Central memory CD8-positive, alpha-beta T cell (primary cell): ENCODE measurements at regions not wholly inside any gene's neighbourhood (a gene's known extent, or its start where the extent isn't known, plus 50 kb on each side); places are given as distances from the start of the nearest gene placed in this dataset.
"Not testable (repeated sequence)": the region's sequence is repeated elsewhere in the genome, so short reads cannot be mapped to it uniquely, and the experiment has no call there.

Experiments used
- ATAC-seq: fragments of 150-1000 bp; cut with Tn5 transposase; replicated peaks from 2 replicates; pipeline ENCODE4 v1.10.0; 2022; ENCODE audit warnings: mild to moderate bottlenecking, moderate FRiP score, moderate number of reproducible peaks; ENCODE audit not compliant: poor library complexity, severe bottlenecking; ENCODE audit errors: extremely low read depth
- DNase-seq, 2 donors: peaks; one replicate each; pipeline ENCODE4 v3.0.0; 2021; ENCODE audit warnings: low spot score in 2 of 2
- H3K27ac Mint-ChIP-seq: one replicate; pipeline ENCODE4 v1.8.0; 2022; ENCODE audit warnings: low read depth, mild to moderate bottlenecking, moderate library complexity, mixed read lengths
- H3K27me3 Mint-ChIP-seq: one replicate; pipeline ENCODE4 v1.8.0; 2022; ENCODE audit warnings: mixed read lengths
- H3K36me3 Mint-ChIP-seq: one replicate; pipeline ENCODE4 v1.8.0; 2022; ENCODE audit warnings: mild to moderate bottlenecking, moderate library complexity, mixed read lengths; ENCODE audit not compliant: insufficient read depth
- H3K4me1 Mint-ChIP-seq: one replicate; pipeline ENCODE4 v1.8.0; 2022; ENCODE audit warnings: mixed read lengths
- H3K4me3 Mint-ChIP-seq: one replicate; pipeline ENCODE4 v1.8.0; 2022; ENCODE audit warnings: mild to moderate bottlenecking, moderate library complexity, mixed read lengths
- H3K9me3 Mint-ChIP-seq: one replicate; pipeline ENCODE4 v1.8.0; 2022; ENCODE audit warnings: mixed read lengths

DNA sequence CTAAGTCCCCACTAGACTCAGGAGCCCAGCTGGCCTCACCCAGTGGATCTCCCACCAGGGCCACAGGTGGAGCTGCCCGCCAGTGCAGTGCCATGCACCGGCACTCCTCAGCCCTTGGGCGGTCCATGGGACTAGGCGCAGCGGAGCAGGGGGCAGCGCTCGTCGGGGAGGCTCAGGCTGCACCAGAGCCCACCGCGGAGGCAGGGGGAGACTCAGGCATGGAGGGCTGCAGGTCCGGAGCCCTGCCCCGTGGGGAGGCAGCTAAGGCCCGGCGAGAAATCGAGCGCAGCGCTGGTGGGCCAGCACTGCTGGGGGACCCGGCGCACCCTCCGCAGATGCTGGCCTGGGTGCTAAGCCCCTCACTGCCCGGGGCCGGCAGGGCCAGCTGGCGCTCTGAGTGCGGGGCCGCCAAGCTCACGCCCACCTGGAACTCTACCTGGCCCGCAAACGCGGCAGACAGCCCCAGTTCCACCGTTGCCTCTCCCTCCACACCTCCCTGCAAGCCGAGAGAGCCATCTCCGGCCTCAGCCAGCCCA, 1275.2 kb upstream of the CNTN5 start:
- no peaks in the 10 kb centered on the region for H3K36me3 Mint-ChIP-seq
- H3K9me3 Mint-ChIP-seq = peaks cover 16% of the 10 kb centered on the region
- H3K4me1 Mint-ChIP-seq = no peaks in the 10 kb centered on the region
- DNase-seq (no peak), ATAC-seq (no peak)
- H3K4me3 Mint-ChIP-seq = no peak overlapping the region
- no peak overlapping the region for H3K27ac Mint-ChIP-seq
- no peaks in the 10 kb centered on the region for H3K27me3 Mint-ChIP-seq

DNA sequence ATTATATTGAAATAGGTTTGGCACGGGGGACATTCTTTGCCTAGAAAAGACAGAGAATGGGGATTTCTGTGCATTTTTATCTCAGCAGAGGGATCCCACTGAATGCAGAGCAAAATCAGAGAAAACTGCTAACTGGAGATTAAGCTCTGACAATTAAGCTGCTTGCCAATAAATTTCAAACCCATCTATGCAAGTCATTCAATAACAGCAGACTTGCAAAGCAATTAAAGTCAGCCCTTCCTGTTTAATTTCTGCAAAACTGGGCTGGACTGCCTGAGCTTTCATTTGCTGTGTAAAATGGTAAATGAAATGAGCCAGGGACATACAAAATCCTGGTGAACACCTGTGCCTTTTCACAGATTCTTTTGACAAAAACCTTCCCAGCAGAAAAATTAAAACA, 1273.9 kb upstream of the CNTN5 start:
- H3K9me3 Mint-ChIP-seq = peaks cover 16% of the 10 kb centered on the region
- H3K27ac Mint-ChIP-seq = no peak overlapping the region
- no peak for DNase-seq
- no peak for ATAC-seq
- no peak overlapping the region for H3K4me3 Mint-ChIP-seq
- H3K27me3 Mint-ChIP-seq = no peaks in the 10 kb centered on the region
- H3K4me1 Mint-ChIP-seq = no peaks in the 10 kb centered on the region
- no peaks in the 10 kb centered on the region for H3K36me3 Mint-ChIP-seq

DNA sequence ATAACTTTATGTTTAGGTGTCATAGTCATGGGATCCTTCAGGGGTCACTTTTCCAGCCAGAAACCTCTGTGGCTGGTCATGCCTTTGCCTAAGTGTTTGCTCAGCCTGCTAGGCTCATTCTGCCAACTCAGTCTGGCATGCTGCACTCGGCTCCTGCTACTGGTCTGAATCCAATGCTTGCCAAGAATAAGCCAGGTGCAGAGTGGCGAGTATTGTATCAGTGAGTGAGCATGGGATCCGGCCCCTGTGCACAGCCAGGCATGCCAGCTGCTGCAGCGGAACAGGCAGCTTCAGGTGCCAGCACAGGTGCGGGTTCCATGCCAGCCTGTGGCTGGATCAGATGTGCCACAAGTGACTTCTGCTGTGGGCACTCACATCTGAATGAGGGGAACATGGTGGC, 1269.3 kb upstream of the CNTN5 start:
- Mint-ChIP-seq H3K36me3 (no peaks in the 10 kb centered on the region), H3K9me3 (peaks cover 20% of the 10 kb centered on the region), H3K4me3 (no peak overlapping the region), H3K4me1 (no peaks in the 10 kb centered on the region), H3K27ac (no peak overlapping the region), H3K27me3 (no peaks in the 10 kb centered on the region)
- ATAC-seq (no peak), DNase-seq (no peak)

DNA sequence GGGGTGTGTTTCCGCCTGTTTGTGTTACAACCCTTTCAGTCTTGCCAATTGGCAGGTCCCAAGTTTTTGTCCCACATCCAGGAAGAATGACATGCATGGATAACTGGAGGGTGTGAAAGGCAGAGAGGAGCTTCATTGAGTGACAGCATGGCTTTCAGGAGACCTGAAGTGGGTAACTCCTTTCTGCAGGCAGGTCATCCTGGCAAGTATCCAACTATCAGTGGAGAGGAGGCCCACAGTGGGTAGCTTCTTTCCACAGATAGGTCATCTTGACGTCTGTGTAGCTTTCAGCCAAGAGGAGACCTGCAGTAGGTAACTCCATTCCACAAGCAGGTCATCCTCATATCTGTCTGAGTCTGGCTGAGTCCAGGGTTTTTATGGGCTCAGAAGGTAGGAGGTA, 1268.8 kb upstream of the CNTN5 start:
- Mint-ChIP-seq H3K4me1 (no peaks in the 10 kb centered on the region), H3K27ac (no peak overlapping the region), H3K27me3 (no peaks in the 10 kb centered on the region), H3K4me3 (no peak overlapping the region), H3K9me3 (peaks cover 25% of the 10 kb centered on the region), H3K36me3 (no peaks in the 10 kb centered on the region)
- no peak for ATAC-seq
- no peak for DNase-seq

DNA sequence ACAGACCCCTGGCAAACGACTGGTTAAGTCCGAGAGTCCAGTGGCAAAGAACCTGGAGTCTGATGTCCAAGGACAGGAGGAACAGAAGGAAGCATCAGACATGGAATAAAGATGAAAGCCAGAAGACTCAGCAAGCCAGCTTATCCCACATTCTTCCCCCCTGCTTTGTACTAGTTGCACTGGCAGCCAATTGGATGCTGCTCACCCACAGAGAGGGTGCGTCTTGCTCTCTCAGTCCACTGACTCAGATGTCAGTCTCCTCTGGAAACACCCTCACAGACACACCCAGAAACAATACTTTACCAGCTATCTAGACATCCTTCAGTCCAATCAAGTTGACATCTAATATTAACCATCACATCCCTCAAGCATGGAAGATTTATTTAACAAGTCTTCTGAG, 1265.8 kb upstream of the CNTN5 start:
- ATAC-seq = no peak
- H3K4me1 Mint-ChIP-seq = no peaks in the 10 kb centered on the region
- H3K36me3 Mint-ChIP-seq = no peaks in the 10 kb centered on the region
- H3K27me3 Mint-ChIP-seq = no peaks in the 10 kb centered on the region
- DNase-seq = no peak
- no peak overlapping the region for H3K4me3 Mint-ChIP-seq
- H3K9me3 Mint-ChIP-seq = peaks cover 31% of the 10 kb centered on the region
- no peak overlapping the region for H3K27ac Mint-ChIP-seq

DNA sequence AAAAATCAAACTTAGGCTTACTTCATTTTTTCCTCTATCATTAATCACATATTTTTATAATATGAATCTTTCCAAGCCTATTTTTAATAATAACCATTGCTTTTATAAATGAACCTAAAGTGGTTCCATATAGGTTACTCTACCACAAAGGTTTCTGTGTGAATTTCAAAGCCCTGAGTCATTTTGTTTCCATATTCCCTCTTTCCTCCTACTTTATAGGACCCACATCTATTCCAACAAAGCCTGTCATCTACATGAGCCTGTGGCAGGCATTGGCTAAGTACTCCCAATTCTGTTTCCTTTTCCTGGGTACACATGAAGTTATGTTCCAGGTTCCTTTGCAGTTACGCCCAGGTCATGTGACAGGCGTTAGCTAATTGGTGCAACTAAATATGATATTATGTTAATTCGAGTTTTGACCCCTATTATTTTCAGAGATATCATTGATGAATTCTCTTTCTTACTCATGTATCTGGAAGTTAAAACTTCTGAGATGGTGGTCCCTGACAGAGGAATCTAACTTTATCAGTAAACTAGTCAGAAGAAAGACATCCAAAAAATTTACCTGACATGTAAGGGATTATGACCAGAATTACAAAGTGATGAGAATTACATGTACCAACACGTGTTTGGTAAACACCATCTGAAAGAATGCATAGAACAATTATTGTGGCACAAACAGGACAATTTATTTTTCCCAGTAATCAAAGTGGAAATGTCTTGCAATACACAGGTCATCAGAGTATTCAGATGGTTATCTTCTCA, 1264.0 kb upstream of the CNTN5 start:
- H3K9me3 Mint-ChIP-seq = peaks cover 25% of the 10 kb centered on the region
- DNase-seq = no peak
- H3K4me3 Mint-ChIP-seq = no peak overlapping the region
- H3K27me3 Mint-ChIP-seq = no peaks in the 10 kb centered on the region
- no peak overlapping the region for H3K27ac Mint-ChIP-seq
- no peaks in the 10 kb centered on the region for H3K36me3 Mint-ChIP-seq
- H3K4me1 Mint-ChIP-seq = no peaks in the 10 kb centered on the region
- no peak for ATAC-seq

DNA sequence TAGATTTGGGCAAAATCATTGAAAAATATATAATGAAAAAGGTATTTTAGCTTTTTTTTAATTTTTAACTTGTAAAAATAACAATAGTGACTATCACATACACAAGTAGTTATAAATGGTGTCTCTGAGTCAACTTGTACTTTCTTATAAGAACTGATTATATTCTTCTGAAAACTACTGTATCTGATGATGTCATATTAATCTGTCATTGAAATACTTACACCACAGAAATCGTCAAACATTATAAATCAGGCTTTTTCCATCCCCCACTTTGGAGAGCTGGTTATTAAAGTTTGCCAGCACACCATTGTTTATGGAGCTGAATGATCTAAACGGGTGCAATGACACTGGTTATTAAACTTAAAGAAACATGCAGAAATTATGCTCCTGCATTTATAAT, 1259.6 kb upstream of the CNTN5 start:
- Mint-ChIP-seq H3K27ac (no peak overlapping the region), H3K4me1 (no peaks in the 10 kb centered on the region), H3K4me3 (no peak overlapping the region), H3K36me3 (no peaks in the 10 kb centered on the region), H3K27me3 (no peaks in the 10 kb centered on the region), H3K9me3 (peaks cover 18% of the 10 kb centered on the region)
- DNase-seq = no peak
- ATAC-seq = no peak

DNA sequence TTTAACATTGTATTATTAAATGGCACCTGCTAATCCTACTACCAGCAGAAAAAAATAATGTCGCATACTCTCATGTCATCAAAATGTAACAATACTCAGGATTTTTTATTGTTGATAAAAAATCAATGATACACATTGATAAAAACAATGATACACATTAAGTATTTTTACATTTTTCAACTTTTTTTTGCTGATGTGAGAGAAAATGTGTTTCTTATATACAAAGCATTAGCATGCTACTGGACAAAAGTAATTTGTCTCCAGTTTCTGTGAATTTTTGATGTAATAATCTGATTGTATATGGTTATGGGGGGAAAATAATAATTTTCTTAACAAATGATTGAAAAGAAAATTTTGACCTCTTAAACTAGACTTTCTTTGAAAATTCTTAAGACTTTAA, 1256.6 kb upstream of the CNTN5 start:
- no peak overlapping the region for H3K4me3 Mint-ChIP-seq
- H3K9me3 Mint-ChIP-seq = peaks cover 10% of the 10 kb centered on the region
- H3K27me3 Mint-ChIP-seq = no peaks in the 10 kb centered on the region
- no peak overlapping the region for H3K27ac Mint-ChIP-seq
- DNase-seq (no peak), ATAC-seq (no peak)
- no peaks in the 10 kb centered on the region for H3K36me3 Mint-ChIP-seq
- H3K4me1 Mint-ChIP-seq = no peaks in the 10 kb centered on the region

DNA sequence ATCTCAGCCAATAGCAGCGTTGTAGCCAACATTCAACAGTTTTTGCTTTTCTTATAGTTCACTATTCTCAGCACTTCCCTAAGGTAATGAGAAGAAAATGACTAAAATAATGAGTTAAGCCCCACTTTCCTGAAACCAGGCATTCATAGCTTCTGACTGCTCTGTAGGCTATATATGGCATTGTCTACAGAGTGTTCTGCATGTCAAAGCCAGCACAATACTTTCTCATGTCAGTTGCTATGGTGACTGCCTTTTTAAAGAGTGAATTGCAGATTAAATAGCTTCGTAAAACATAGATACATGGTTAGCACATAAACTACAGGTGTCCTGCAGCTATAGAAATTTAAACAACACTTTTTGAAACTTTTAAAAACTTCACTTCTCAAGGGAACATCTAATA, 1256.1 kb upstream of the CNTN5 start:
- DNase-seq = no peak
- Mint-ChIP-seq H3K27ac (no peak overlapping the region), H3K27me3 (no peaks in the 10 kb centered on the region), H3K9me3 (peaks cover 10% of the 10 kb centered on the region), H3K4me1 (no peaks in the 10 kb centered on the region), H3K4me3 (no peak overlapping the region), H3K36me3 (no peaks in the 10 kb centered on the region)
- no peak for ATAC-seq

DNA sequence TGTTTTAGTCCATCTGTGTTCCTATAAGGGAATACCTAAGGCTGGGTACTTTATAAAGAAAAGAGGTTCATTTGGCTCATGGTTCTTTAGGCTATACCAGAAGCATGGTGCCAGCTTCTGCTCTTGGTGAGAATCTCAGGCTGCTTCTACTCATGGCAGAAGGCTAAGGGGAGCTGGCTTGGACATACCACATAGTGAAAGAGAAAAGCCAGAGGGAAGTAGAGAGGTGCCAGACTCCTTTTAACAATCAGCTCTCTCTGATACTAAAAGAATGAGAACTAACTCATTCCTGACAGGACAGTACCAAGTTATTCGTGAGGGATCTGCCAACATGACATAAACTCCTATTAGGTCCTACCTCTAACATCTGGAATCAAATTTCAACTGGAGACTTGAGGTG, 1250.2 kb upstream of the CNTN5 start:
- ATAC-seq (no peak), DNase-seq (no peak)
- no peaks in the 10 kb centered on the region for H3K4me1 Mint-ChIP-seq
- H3K27me3 Mint-ChIP-seq = no peaks in the 10 kb centered on the region
- H3K27ac Mint-ChIP-seq = no peak overlapping the region
- H3K4me3 Mint-ChIP-seq = no peak overlapping the region
- H3K36me3 Mint-ChIP-seq = no peaks in the 10 kb centered on the region
- H3K9me3 Mint-ChIP-seq = peaks cover 5% of the 10 kb centered on the region

DNA sequence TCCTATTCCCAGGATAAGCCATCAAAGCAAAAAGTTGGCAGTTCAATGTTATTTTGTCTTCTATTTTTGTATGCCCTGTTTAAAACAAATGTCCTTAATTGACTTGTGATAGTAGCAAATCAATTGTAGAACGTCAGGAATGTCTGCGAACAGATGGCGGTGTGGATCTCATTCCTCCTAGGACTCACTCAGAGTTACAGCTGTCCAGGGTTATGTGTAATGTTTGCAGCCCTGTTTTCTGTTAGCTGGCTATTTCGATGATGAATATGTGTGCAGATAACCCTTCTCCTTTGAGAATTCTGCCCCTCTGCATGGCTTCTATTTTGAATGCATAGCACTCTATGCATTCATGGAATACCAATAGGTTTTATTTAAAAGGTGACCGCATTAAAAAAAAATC, 1248.0 kb upstream of the CNTN5 start:
- peaks cover 16% of the 10 kb centered on the region for H3K9me3 Mint-ChIP-seq
- H3K4me1 Mint-ChIP-seq = no peaks in the 10 kb centered on the region
- DNase-seq (no peak), ATAC-seq (no peak)
- H3K4me3 Mint-ChIP-seq = no peak overlapping the region
- H3K27me3 Mint-ChIP-seq = no peaks in the 10 kb centered on the region
- no peak overlapping the region for H3K27ac Mint-ChIP-seq
- no peaks in the 10 kb centered on the region for H3K36me3 Mint-ChIP-seq

DNA sequence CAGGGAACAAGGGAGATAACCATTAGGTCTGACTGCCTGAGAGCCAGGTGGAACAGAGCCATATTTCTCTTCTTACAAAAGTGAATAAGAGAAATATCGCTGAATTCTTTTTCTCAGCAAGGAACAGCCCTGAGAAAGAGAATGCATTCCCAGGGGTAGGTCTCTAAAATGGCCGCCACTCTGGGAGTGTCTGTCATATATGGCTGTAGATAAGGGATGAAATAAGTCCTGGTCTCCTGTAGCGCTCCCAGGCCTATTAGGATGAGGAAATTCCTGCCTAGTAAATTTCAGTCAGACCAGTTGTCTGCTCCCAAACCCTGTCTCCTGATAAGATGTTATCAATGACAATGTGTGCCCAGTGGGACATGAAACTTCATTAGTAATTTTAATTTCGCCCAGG, 1236.4 kb upstream of the CNTN5 start:
- ATAC-seq, H3K4me3 Mint-ChIP-seq, H3K27ac Mint-ChIP-seq, H3K4me1 Mint-ChIP-seq, DNase-seq, H3K36me3 Mint-ChIP-seq, H3K27me3 Mint-ChIP-seq: not testable (repeated sequence)
- H3K9me3 Mint-ChIP-seq = peaks cover 29% of the 10 kb centered on the region

DNA sequence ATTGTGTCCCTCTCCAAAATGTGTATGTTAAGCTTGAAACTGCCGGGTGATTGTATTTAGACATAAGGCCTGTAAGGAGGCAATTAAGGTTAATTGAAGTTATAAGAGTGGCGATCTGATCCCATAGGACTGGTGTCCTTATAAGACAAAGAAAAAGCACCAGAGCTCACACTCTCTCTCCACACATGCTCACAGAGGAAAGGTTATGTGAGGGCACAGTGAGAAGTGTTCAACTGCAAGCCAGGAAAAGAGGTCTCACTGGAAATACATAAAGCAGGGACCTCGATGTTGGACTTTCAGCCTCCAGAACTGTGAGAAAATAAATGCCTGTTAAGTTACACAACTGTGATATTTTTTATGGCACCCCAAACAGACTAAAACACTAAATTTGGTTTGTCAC, 1233.8 kb upstream of the CNTN5 start:
- H3K27ac Mint-ChIP-seq = no peak overlapping the region
- no peaks in the 10 kb centered on the region for H3K4me1 Mint-ChIP-seq
- no peaks in the 10 kb centered on the region for H3K27me3 Mint-ChIP-seq
- peaks cover 29% of the 10 kb centered on the region for H3K9me3 Mint-ChIP-seq
- DNase-seq (no peak), ATAC-seq (no peak)
- no peak overlapping the region for H3K4me3 Mint-ChIP-seq
- H3K36me3 Mint-ChIP-seq = no peaks in the 10 kb centered on the region
